GM12864 (cell line): ENCODE measurements at regions not wholly inside any gene's neighbourhood (a gene's known extent, or its start where the extent isn't known, plus 50 kb on each side); places are given as distances from the start of the nearest gene placed in this dataset.
"Not testable (repeated sequence)": the region's sequence is repeated elsewhere in the genome, so short reads cannot be mapped to it uniquely, and the experiment has no call there.

Source experiments
- DNase-seq: peaks from one replicate; pipeline ENCODE4 v3.0.0-alpha.2; 2011; ENCODE audit warnings: low read depth
- H3K4me3 ChIP-seq: 2 replicates; pipeline ENCODE4 v1.5.1; 2011; ENCODE audit warnings: mild to moderate bottlenecking, low read depth, low read length, control low read depth
- TF ChIP-seq, protein P1 (sequence below): IDR thresholded peaks from 2 replicates; pipeline ENCODE4 v1.5.1; 2011; ENCODE audit warnings: low read depth, mild to moderate bottlenecking, moderate library complexity, low read length, control low read depth, inconsistent platforms; ENCODE audit errors: missing control alignments

DNA sequence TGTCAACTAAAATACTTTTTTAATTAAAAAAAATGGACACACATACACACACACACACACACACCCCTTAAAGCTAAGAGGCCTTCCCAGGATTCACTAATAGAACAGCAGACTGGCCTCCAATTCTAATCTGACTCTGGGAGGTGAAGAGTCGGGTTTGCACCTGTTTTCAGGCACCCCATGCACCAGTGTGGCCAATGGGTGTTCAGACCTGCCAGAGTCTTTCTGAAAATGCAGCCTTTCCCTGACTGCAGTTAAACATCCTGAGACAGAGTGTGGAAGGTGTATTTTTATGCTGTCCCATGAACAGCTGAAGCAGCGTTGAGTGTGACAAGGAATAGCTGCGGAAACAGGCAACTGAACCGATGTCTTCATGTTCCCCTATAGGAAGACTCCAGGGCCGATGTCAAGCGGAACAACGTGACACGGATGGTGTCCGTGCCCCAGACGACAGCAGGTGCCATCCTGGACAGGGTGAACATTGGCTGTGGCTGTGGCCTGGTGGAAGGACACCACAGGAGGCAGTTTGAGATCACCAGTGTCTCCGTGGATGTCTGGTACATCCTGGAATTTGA, 74.6 kb upstream of the LYZL2 start:
- peak overlapping the region; percentile 45 for H3K4me3 ChIP-seq
- TF ChIP-seq, protein P1, sequence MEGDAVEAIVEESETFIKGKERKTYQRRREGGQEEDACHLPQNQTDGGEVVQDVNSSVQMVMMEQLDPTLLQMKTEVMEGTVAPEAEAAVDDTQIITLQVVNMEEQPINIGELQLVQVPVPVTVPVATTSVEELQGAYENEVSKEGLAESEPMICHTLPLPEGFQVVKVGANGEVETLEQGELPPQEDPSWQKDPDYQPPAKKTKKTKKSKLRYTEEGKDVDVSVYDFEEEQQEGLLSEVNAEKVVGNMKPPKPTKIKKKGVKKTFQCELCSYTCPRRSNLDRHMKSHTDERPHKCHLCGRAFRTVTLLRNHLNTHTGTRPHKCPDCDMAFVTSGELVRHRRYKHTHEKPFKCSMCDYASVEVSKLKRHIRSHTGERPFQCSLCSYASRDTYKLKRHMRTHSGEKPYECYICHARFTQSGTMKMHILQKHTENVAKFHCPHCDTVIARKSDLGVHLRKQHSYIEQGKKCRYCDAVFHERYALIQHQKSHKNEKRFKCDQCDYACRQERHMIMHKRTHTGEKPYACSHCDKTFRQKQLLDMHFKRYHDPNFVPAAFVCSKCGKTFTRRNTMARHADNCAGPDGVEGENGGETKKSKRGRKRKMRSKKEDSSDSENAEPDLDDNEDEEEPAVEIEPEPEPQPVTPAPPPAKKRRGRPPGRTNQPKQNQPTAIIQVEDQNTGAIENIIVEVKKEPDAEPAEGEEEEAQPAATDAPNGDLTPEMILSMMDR, result no peak
- no peak for DNase-seq

DNA sequence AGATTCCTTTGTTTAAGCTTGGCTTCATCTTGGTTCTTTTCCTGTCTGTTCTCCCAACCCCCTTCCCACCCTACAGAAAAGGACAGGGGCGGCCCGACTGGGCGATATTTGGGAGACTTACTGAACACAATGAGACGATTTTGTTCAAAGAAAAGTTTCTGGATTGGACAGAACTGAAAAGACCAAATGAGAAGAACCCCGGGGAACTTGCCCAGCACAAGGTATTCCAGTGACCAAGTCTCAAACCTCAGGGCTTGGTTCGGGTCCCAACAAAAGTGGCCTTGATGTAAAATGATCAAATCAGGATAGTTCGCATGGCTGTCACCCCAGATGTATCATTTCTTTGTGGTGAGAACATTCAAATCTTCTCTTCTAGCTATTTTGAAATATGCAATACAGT, 73.9 kb upstream of the LYZL2 start:
- not testable (repeated sequence) for DNase-seq, H3K4me3 ChIP-seq

DNA sequence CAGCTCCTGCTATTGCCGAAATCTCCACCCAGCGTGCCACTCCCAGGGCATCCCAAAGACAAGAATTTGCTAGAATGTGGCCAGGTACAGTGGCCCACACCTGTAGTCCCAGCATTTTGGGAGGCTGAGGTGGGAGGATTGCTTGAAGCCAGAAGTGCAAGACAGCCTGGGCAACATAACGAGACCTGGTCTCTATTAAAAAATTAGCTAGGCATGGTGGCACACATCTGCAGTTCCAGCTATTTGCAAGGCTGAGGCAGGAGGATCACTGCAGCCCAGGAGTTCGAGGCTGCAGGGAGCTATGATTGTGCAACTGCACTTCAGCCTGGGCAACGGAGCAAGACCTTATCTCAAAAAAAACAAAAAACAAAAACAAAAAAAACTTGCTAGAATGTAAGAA, 73.3 kb upstream of the LYZL2 start:
- TF ChIP-seq, protein P1, result no peak
- no peak overlapping the region for H3K4me3 ChIP-seq
- DNase-seq, result no peak

DNA sequence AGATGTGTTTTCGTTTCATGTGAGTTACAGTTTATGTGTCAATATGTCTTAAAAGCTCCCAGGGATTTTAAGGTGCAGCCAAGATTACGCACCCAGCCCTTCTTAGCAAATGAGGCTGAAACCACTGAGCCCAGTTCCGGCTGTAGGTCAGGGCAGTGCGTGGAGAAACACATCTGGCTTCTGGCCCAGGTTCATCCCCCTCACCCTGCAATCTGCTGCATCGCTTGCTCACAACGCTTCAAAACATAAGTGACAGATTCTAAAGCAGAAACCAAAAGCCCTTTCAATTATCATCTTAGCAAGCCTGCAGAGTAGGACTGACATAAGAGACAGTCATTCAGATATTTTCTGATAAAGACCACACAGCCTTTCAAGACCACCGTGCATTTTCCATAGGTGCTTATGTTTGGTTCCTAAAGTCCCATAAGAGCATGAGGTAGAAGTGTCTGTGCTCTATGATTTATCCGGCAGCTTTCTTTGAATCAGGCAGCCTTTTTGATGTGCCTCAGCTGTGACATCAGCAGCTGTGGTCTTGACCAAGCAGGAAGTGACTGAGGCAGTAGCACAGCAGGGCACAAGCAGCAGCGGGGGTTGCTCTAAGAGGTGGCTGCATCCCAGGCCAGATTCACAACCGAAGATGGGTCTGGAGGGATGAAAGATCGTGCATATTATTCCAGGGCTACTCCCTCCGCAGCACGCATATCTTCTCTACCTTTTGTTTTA, 72.1 kb upstream of the LYZL2 start:
- peak; percentile 86 for DNase-seq
- peak overlapping the region; percentile 29 for H3K4me3 ChIP-seq
- TF ChIP-seq, protein P1, result no peak

DNA sequence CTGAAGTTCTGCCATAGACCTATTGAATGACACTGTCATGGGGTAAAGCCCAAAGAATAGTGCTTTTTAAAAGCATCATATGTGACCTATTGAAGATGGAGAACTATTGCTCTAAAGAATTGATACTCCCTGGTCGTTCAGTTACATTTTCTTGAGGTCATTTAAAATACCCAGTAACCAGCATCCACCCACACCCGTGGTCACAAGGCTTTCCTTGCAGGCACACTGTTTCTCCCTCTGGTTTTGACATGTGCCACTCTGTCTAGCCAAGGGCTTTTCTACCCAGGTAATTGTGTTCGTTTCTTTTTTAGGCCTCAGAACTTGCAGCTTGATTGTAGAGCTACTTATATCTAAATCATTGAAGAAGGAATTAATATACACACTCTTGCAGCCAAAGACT, 68.3 kb upstream of the LYZL2 start:
- no peak overlapping the region for H3K4me3 ChIP-seq
- DNase-seq, result no peak
- TF ChIP-seq, protein P1, result no peak

DNA sequence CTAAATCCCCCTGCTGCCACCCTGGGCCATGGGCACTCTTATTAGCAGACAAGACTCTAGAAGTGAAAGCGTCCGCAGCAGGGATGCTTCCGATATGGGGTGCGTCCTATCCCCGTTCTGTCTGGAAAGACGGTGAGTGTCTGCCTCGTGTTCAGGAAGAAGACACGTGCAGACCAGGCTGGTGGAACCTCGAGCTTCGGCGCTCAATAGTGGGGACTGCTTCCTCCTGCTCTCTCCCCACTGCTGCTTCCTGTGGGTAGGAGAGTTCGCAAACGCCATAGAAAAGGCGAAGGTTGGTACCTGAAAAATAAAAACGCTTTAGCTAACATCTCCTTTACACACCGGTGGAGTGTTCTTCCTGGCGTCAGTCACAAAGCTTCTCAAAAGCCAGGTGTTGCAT, 67.7 kb upstream of the LYZL2 start:
- H3K4me3 ChIP-seq, DNase-seq: not testable (repeated sequence)

DNA sequence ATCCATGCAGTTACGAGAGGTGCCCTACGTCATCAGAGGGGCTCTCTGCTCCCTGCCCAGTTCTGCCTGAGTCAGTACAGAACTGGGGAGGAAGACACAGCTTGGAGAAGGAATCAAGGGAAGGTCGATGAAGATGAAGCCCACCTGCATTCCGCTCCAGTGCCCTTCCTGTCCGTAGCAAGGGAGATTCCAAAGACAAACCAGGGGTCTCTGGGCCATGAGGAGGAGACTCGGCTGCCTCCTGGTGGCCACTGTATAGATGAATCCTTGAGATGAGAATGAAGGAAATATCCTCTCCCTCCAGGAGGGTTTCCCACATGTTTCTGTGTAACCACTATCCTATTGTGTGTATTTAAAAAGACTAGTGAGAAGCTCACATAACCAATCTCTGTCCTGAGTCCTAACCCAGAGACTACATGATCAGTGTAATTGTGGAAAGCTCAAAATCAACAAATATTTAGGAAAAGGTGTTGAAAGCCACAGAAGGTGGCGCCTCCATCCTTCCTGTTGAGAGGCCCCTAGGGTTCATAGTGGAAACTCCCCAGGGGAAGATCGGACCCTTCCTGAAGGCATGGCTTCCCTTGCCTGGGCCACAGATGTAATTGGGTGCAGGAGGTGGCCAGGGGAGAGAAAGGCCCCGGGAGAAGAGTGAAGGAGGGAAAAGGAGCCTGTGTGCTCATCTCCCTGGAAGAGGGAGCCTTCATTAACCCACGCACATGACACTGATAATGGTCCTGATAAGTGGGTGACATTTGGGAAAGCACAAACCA, 67.0 kb upstream of the LYZL2 start:
- DNase-seq, H3K4me3 ChIP-seq: not testable (repeated sequence)
- TF ChIP-seq, protein P1, result peak; percentile 41

DNA sequence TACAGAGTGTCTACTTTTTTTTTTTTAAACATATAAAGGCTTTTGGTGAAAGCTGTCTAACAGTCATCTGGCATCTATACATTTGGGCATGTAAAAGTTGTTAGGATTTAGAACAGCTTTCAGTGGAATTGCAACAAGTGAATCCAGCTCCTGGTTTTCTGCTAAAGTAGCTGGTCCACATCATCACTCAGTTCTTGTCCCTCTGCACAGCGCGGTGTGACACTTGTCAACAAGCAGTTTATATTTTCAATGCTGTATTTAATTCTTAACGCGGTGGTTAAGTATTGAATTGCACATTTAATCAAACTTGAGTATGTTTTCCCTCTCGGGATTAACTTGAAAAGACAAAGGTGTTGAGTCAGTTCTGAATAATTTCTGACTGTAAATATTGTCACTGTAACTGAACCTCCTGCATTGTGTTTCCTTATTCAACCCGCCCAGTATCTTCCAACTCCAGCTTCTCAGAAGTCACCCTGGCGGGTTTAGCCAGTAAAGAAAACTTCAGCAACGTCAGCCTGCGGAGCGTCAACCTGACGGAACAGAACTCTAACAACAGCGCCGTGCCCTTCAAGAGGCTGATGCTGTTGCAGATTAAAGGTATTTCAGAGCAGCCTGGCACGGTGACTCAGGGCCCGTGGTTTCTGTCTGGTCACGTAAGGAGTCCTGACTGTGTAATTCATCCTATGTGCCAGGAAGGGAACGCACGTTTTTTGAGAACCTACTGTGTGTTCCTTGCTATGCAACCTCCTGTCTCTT, 66.1 kb upstream of the LYZL2 start:
- H3K4me3 ChIP-seq, DNase-seq: not testable (repeated sequence)
